ENCODE measurements at regions not wholly inside any gene's neighbourhood (a gene's known extent, or its start where the extent isn't known, plus 50 kb on each side); places are given as distances from the start of the nearest gene placed in this dataset.
A peak's percentile ranks its signal among the peaks of the same experiment; 100 is the strongest.

GRCh38 chr3:151946606-151947005 lies 73.2 kb downstream of the SUCNR1 start:
- no peaks in the 10 kb centered on the region for H3K9me3 ChIP-seq (ENCODE audit: low read depth, low read length)
- H3K4me3 ChIP-seq (ENCODE audit: insufficient read depth, low read length), result no peak overlapping the region
- no peak overlapping the region for H3K27ac ChIP-seq (ENCODE audit: low read depth, low read length)
- no peak for DNase-seq (ENCODE audit: insufficient read length, low spot score, missing footprints)
- no peak for TF ChIP-seq CTCF (IDR thresholded peaks at IDR 0.05; ENCODE audit: extremely low read depth, low read depth, low read length)
- H3K4me1 ChIP-seq (ENCODE audit: insufficient read depth, low read length), result no peaks in the 10 kb centered on the region
- H4K20me1 ChIP-seq (ENCODE audit: insufficient read depth, low read length), result no peaks in the 10 kb centered on the region
- peak overlapping the region; percentile 11 for H3K4me2 ChIP-seq (ENCODE audit: insufficient read depth, low read length)
- no peaks in the 10 kb centered on the region for H3K27me3 ChIP-seq (ENCODE audit: insufficient read depth, low read length)
- H3K79me2 ChIP-seq (ENCODE audit: insufficient read depth, low read length), result no peaks in the 10 kb centered on the region
- H2AFZ ChIP-seq (ENCODE audit: low read length), result no peak overlapping the region
- no peaks in the 10 kb centered on the region for H3K36me3 ChIP-seq (ENCODE audit: insufficient read depth, low read length)

GRCh38 chr3:151949706-151950105 lies 76.3 kb downstream of the SUCNR1 start:
- H3K27ac ChIP-seq (ENCODE audit: low read depth, low read length), result no peak overlapping the region
- no peaks in the 10 kb centered on the region for H3K4me1 ChIP-seq (ENCODE audit: insufficient read depth, low read length)
- H3K9me3 ChIP-seq (ENCODE audit: low read depth, low read length), result no peaks in the 10 kb centered on the region
- no peak for TF ChIP-seq CTCF (IDR thresholded peaks at IDR 0.05; ENCODE audit: extremely low read depth, low read depth, low read length)
- H2AFZ ChIP-seq (ENCODE audit: low read length), result no peak overlapping the region
- H3K27me3 ChIP-seq (ENCODE audit: insufficient read depth, low read length), result no peaks in the 10 kb centered on the region
- no peak overlapping the region for H3K4me2 ChIP-seq (ENCODE audit: insufficient read depth, low read length)
- DNase-seq (ENCODE audit: insufficient read length, low spot score, missing footprints), result no peak
- H3K79me2 ChIP-seq (ENCODE audit: insufficient read depth, low read length), result no peaks in the 10 kb centered on the region
- no peak overlapping the region for H3K4me3 ChIP-seq (ENCODE audit: insufficient read depth, low read length)
- no peaks in the 10 kb centered on the region for H4K20me1 ChIP-seq (ENCODE audit: insufficient read depth, low read length)
- no peaks in the 10 kb centered on the region for H3K36me3 ChIP-seq (ENCODE audit: insufficient read depth, low read length)

- TF ChIP-seq CTCF (IDR thresholded peaks at IDR 0.05; ENCODE audit: extremely low read depth, low read depth, low read length), result no peak
- Histone ChIP-seq H2AFZ (ENCODE audit: low read length) (no peak overlapping the region), H3K9me3 (ENCODE audit: low read depth, low read length) (no peaks in the 10 kb centered on the region), H3K36me3 (ENCODE audit: insufficient read depth, low read length) (no peaks in the 10 kb centered on the region), H3K4me1 (ENCODE audit: insufficient read depth, low read length) (no peaks in the 10 kb centered on the region), H3K79me2 (ENCODE audit: insufficient read depth, low read length) (no peaks in the 10 kb centered on the region), H4K20me1 (ENCODE audit: insufficient read depth, low read length) (no peaks in the 10 kb centered on the region), H3K4me3 (ENCODE audit: insufficient read depth, low read length) (no peak overlapping the region), H3K4me2 (ENCODE audit: insufficient read depth, low read length) (no peak overlapping the region), H3K27ac (ENCODE audit: low read depth, low read length) (no peak overlapping the region), H3K27me3 (ENCODE audit: insufficient read depth, low read length) (no peaks in the 10 kb centered on the region)
- DNase-seq (ENCODE audit: insufficient read length, low spot score, missing footprints), result no peak
These were observed 81.9 kb downstream of the SUCNR1 start for GRCh38 chr3:151955356-151955755.

GRCh38 chr3:151960961-151961580 lies 87.6 kb downstream of the SUCNR1 start:
- H3K4me3 ChIP-seq (ENCODE audit: insufficient read depth, low read length), result no peak overlapping the region
- no peak overlapping the region for H2AFZ ChIP-seq (ENCODE audit: low read length)
- no peaks in the 10 kb centered on the region for H4K20me1 ChIP-seq (ENCODE audit: insufficient read depth, low read length)
- H3K4me1 ChIP-seq (ENCODE audit: insufficient read depth, low read length), result no peaks in the 10 kb centered on the region
- H3K27ac ChIP-seq (ENCODE audit: low read depth, low read length), result no peak overlapping the region
- DNase-seq (ENCODE audit: insufficient read length, low spot score, missing footprints), result no peak
- no peak for TF ChIP-seq CTCF (IDR thresholded peaks at IDR 0.05; ENCODE audit: extremely low read depth, low read depth, low read length)
- H3K9me3 ChIP-seq (ENCODE audit: low read depth, low read length), result no peaks in the 10 kb centered on the region
- H3K27me3 ChIP-seq (ENCODE audit: insufficient read depth, low read length), result no peaks in the 10 kb centered on the region
- H3K79me2 ChIP-seq (ENCODE audit: insufficient read depth, low read length), result no peaks in the 10 kb centered on the region
- no peak overlapping the region for H3K4me2 ChIP-seq (ENCODE audit: insufficient read depth, low read length)
- H3K36me3 ChIP-seq (ENCODE audit: insufficient read depth, low read length), result no peaks in the 10 kb centered on the region
